HG02973 (cell line): ENCODE measurements at regions not wholly inside any gene's neighbourhood (a gene's known extent, or its start where the extent isn't known, plus 50 kb on each side); places are given as distances from the start of the nearest gene placed in this dataset.

Experiments used
- ATAC-seq: cut with Tn5 transposase; IDR thresholded peaks from one replicate; pipeline ENCODE4 v1.9.1; 2021; ENCODE audit warnings: moderate library complexity; ENCODE audit not compliant: unreplicated experiment

- ATAC-seq, result no peak
These were observed 2125.8 kb upstream of the WWC1 start for GRCh38 chr5:166165596-166165995.

- no peak for ATAC-seq
These were observed 2125.4 kb upstream of the WWC1 start for GRCh38 chr5:166166071-166166470.

- ATAC-seq, result no peak
These were observed 2118.8 kb upstream of the WWC1 start for GRCh38 chr5:166172597-166172996.

- ATAC-seq, result no peak
These were observed 2112.9 kb upstream of the WWC1 start for GRCh38 chr5:166178411-166179080.

- no peak for ATAC-seq
These were observed 2106.3 kb upstream of the WWC1 start for GRCh38 chr5:166185185-166185584.

- no peak for ATAC-seq
These were observed 2102.7 kb upstream of the WWC1 start for GRCh38 chr5:166188501-166189325.

GRCh38 chr5:166192696-166193095 lies 2098.7 kb upstream of the WWC1 start:
- no peak for ATAC-seq

GRCh38 chr5:166195981-166196380 lies 2095.5 kb upstream of the WWC1 start:
- ATAC-seq, result no peak

- no peak for ATAC-seq
These were observed 2090.9 kb upstream of the WWC1 start for GRCh38 chr5:166200532-166200931.

- no peak for ATAC-seq
These were observed 2079.8 kb upstream of the WWC1 start for GRCh38 chr5:166211640-166212039.

GRCh38 chr5:166236327-166236726 lies 2055.1 kb upstream of the WWC1 start:
- no peak for ATAC-seq

GRCh38 chr5:166240705-166241104 lies 2050.7 kb upstream of the WWC1 start:
- ATAC-seq, result no peak

- ATAC-seq, result no peak
These were observed 2045.9 kb upstream of the WWC1 start for GRCh38 chr5:166245556-166245955.

- ATAC-seq, result no peak
These were observed 2039.7 kb upstream of the WWC1 start for GRCh38 chr5:166251786-166252185.

- no peak for ATAC-seq
These were observed 2033.8 kb upstream of the WWC1 start for GRCh38 chr5:166257661-166258060.

GRCh38 chr5:166262395-166262794 lies 2029.0 kb upstream of the WWC1 start:
- no peak for ATAC-seq

GRCh38 chr5:166267907-166268306 lies 2023.5 kb upstream of the WWC1 start:
- no peak for ATAC-seq

GRCh38 chr5:166270712-166271111 lies 2020.7 kb upstream of the WWC1 start:
- no peak for ATAC-seq

GRCh38 chr5:166276006-166276405 lies 2015.4 kb upstream of the WWC1 start:
- ATAC-seq, result no peak

- ATAC-seq, result no peak
These were observed 2011.6 kb upstream of the WWC1 start for GRCh38 chr5:166279828-166280227.

GRCh38 chr5:166281433-166281832 lies 2010.0 kb upstream of the WWC1 start:
- ATAC-seq, result no peak

GRCh38 chr5:166282939-166283338 lies 2008.5 kb upstream of the WWC1 start:
- no peak for ATAC-seq
